ENCODE measurements at regions not wholly inside any gene's neighbourhood (a gene's known extent, or its start where the extent isn't known, plus 50 kb on each side); places are given as distances from the start of the nearest gene placed in this dataset.
A peak's percentile ranks its signal among the peaks of the same experiment; 100 is the strongest.

- no peak for DNase-seq (ENCODE audit: low spot score)
Observed at GRCh38 chr2:16118611-16119590, 178.6 kb downstream of the MYCN start.

DNA sequence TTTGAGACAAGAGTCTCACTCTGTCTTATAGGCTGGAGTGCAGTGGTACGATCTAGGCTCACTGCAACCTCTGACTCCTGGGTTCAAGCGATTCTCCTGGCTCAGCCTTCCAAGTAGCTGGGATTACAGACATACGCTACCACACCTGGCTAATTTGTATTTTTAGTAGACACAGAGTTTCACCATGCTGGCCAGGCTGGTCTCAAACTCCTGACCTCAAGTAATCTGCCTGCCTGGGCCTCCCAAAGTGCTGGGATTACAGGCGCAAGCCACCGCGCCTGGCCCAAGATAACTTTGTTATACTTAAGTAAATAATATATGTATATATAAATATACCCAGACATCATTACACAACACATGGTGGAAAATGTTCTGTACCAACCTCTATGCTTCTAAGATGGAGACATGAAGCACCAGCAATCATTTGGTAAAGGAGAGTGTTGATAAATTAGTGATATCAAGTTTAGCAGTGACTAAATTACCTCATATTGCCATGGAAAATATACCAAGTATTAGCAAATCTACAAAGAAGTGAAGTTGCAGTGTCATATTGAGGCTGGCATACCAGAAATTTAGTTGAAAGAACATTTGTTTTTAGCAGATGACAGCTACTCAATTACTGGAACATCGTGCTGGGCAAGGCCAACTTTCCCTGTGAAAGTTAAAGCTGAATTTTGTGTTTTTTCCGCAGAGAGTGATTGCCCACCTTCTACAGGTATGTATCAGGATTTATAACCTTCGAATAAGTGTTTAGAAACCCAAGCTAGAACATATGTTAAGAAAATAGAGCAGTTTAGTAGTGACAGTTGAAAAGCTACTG lies 177.7 kb downstream of the MYCN start:
- no peak for DNase-seq (ENCODE audit: low spot score)

GRCh38 chr2:16117021-16117700 lies 176.8 kb downstream of the MYCN start:
- no peak for DNase-seq (ENCODE audit: low spot score)

GRCh38 chr2:16115881-16116830 lies 175.8 kb downstream of the MYCN start:
- no peak for DNase-seq (ENCODE audit: low spot score)

- no peak for DNase-seq (ENCODE audit: low spot score)
Observed at GRCh38 chr2:16115291-16115690, 174.9 kb downstream of the MYCN start.

DNA sequence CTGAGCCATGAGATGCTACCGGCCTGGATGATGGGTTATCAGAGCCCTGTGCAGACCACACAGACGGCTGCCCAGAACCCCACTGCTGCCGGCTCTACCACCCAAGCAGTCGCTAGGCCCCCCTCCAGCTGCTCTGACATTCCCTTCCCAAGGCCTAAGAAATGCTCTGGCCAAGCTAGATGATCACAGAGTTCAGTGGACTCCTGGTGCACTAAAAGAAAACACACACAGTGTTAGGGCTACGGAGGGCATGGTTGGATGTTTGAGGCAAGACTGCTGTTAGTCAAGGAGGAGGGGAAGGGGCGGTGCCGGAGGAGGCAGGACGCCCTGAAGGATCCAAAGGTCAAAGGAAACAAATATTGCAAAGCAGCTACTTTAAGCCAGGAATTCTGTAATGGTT lies 174.5 kb downstream of the MYCN start:
- DNase-seq (ENCODE audit: low spot score): peak; percentile 43

DNA sequence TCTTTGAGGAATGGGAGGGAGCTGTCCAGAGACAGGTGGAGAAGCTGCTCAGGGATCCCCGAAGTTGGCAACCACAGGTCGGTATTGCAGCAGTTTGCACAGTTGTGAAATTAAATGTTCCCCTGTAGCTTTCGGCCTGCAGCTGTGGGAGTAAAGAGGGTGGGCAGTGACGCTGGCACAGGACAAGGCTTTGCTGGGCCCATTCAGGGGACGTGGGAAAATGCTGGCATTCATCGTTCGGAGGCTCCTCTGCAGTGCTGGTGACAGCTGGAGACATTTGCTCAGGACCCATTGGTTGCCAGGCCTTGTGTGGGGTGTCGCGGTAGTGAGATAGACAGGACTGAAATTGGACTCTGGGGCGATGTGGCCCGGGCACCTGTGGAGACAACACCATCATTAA lies 173.7 kb downstream of the MYCN start:
- no peak for DNase-seq (ENCODE audit: low spot score)

DNA sequence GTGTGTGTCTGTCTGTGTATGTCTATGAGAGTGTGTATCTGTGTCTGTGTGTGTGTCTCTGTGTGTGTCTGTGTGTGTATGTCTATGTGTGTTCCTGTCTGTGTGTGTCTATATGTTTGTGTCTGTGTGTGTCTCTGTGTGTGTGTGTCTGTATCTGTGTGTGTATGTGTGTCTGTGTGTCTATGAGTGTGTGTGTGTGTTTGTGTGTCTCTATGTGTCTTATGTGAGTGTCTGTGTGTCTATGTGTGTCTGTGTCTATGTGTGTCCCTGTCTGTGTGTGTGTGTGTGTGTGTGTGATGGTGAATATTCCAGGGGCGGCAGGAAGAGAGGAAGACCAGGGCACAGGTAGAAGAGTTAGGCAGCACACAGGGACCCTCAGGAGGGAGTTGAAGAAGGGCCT lies 173.2 kb downstream of the MYCN start:
- no peak for DNase-seq (ENCODE audit: low spot score)

DNA sequence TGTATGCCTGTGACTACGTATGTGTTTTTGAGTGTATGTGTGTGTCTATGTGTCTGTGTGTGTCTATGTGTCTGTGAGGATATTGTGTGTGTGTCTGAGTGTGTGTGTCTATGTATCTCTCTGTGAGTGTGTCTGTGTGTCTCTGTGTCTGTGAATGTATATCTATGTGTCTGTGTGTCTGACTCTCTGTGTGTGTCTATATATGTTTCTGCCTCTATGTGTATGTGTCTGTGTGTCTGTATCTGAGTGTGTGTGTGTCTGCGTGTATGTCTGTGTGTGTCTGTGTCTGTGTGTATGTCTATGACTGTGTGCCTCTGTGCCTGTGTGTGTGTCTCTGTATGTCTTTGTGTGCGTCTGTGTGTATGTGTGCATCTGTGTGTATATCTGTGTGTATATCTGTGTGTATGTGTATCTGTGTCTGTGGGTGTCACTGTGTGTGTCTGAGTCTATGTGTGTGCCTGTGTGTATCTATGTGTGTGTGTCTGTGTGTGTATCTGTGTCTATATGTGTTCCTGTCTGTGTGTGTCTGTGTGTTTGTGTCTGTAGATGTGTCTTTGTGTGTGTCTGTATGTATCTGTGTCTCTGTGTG lies 172.7 kb downstream of the MYCN start:
- no peak for DNase-seq (ENCODE audit: low spot score)

GRCh38 chr2:16112251-16112971 lies 172.1 kb downstream of the MYCN start:
- no peak for DNase-seq (ENCODE audit: low spot score)

GRCh38 chr2:16111838-16112210 lies 171.5 kb downstream of the MYCN start:
- no peak for DNase-seq (ENCODE audit: low spot score)

DNA sequence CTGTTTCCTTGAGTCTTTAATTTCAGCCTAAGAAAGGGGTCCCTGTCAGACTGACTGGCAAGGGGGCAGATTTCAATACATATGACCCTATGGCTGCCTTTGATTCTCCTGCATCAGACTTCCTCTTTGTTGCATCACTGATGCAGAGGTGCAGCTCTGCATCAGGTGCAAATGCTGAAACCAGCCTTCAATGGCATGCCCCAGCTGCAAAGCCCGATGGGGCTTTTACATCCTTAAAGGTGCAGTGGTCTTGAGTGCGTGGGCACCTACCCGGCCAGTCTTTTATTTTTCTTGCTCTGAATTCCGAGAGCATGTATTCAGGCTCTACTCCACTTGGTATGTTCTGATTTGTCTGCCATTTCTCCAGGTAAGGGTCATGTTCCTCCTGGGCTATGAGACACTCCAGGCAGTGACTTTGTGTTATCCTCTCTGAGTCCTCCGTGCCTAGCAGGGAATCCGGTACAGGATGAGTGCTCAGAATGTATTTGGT lies 169.5 kb downstream of the MYCN start:
- no peak for DNase-seq (ENCODE audit: low spot score)

DNA sequence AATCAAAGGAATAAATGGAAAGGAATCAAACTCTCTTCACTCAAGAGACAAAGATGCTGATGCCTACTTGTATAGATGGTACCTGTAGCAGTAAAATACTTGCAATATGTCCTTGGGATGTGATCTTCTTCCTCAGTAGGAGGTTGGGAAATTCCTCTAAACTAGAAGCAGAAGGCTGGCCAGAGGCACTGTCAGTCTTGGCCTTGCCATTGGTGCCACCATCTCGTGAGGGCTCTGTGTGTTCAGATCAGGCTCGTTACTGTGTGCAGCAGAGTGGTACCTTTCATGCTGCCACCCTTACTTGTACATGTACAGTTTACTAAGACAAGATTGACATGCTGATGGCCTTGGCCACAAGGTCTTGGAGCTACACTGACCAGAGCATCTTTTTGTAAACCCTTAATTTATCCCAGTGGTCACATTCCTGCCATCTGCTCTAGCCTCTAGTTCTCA lies 169.0 kb downstream of the MYCN start:
- DNase-seq (ENCODE audit: low spot score): no peak

- no peak for DNase-seq (ENCODE audit: low spot score)
Observed at GRCh38 chr2:16107246-16107645, 166.9 kb downstream of the MYCN start.

GRCh38 chr2:16106619-16107018 lies 166.3 kb downstream of the MYCN start:
- DNase-seq (ENCODE audit: low spot score): no peak

DNA sequence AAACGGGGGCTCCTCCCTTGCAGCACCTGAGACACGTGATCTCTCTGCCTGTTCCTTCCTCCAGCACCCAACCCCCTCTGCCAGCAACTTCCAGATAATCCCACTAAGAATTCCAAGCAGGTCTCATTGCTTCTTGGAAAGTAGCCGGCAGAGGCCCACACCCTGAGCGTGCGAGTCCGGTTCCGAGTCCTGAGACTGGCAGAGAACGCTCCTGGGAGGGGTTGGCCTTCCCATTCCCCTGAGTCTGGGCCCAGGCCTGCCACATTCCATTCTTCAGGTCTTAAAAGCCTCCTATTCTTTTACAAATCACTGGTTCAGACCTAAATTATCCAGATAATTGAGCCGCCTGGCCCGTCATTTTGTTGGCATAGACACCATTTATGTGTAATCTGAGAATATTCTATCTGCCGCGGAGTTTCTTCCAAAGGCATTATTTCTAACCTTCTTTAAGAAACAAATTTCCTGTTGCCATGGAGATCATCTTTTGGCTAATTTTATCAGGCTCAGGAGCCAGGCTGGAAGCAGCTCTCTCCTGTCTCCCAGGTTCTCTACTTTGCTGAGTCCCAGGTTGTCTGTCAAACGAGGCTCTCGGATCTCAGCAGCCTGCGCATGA lies 165.4 kb downstream of the MYCN start:
- DNase-seq (ENCODE audit: low spot score): no peak

- DNase-seq (ENCODE audit: low spot score): no peak
Observed at GRCh38 chr2:16104949-16105668, 164.8 kb downstream of the MYCN start.

DNA sequence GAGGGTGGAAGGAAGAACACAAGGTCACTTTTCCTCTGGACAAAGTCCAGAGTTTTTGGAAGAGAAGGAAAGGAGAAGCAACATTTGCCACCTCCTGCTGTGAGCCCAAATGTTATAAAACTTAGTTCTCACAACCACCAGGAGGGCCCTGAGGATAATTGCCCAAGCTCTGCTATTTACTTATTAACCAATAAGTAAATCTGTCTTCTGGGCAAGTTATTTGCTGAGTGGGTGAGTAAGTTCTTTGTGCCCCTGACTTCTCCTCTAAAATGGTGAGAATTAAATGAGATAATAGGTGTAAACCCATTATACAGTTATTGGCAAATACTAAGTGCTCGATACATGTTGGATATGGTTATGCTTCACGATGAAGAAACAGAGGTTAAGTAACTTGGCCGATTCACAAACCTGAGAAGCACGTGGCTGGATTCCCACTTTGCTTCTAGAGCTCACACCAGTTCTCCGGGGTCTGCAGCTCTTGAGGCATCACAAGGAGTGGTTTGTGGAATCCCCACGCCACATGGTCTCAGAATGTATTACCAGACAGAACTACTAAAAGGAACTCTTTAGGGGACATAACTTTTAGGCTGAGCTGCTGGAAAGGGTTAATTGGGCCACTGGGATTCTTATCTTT lies 164.1 kb downstream of the MYCN start:
- no peak for DNase-seq (ENCODE audit: low spot score)

All from HuH-7 (cell line).